HG03378 (cell line): ENCODE measurements at regions not wholly inside any gene's neighbourhood (a gene's known extent, or its start where the extent isn't known, plus 50 kb on each side); places are given as distances from the start of the nearest gene placed in this dataset.
"Not testable (repeated sequence)": the region's sequence is repeated elsewhere in the genome, so short reads cannot be mapped to it uniquely, and the experiment has no call there.

Experiments
- ATAC-seq: cut with Tn5 transposase; IDR thresholded peaks from one replicate; pipeline ENCODE4 v1.9.1; 2021; ENCODE audit warnings: mild to moderate bottlenecking, moderate library complexity; ENCODE audit not compliant: unreplicated experiment

DNA sequence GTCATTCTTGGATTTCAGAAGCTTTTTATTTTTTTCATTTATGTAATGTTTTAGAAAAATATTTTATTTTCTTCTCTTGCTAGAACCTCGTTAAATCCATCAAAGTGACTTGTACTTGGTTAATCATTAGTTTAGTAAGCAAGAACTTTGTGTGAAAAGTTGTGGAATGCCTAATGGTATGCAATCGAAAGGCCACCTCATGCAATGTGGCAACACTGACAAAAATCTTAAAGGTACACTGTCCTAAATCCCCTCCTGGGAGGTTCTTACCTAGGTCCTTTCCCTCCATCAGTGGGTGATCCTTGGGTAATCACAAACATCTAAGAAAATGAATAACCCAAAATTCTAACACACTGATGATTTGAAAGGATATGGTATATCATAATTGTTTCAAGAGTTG is 304.2 kb downstream of the DNAH5 start:
- no peak for ATAC-seq

GRCh38 chr5:13632676-13633075 is 311.8 kb downstream of the DNAH5 start:
- ATAC-seq = no peak

DNA sequence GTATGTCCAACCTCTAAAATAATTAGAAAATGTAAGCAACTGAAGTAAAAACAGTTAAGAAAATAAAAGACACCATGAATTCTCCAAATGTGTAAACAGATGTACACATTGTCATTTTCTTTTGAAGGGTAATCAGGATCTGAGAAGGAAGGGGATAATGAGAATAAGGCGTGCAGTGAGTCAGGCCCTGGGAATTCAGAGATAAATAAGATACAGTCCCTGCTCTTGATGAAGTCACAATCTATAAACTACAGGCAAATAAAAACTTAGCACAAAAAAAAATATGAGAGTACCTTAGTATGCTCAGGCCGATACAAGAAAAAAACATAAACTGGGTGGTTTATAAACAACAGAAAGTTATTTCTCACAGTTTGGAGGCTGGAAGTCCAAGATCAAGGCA is 315.3 kb downstream of the DNAH5 start:
- no peak for ATAC-seq

DNA sequence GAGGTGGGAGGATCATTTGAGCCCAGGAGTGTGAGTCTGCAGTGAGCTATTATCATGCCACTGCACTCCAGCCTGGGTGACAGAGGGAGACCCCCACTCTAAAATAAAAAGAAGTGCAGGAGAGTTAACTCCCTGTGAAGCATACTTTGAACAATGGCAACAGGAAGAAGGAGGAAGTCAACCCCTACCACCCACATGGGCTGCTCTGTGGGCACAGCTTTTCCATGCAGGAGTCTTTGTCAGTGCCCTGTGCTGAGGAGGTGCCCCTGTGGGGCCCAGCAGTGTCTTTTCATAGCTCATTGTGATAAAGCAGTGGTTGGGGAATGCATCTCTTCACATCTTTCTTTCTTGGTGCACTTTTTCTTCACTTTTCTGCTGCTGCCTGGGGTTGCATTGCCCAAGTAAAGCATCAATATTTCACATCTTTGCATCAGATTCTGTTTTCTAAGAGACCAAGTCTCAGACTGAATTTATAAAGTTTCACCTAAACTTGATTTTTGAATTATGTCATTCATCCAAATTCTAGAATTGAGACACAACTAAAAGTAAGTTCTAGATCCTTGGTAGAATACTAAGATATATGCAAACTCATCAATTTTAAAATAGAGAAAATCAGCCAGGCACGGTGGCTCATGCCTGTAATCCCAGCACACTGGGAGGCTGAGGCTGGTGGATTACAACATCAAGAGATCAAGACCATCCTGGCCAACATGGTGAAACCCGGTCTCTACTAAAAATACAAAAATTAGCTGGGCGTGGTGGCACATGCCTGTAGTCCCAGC is 316.6 kb downstream of the DNAH5 start:
- no peak for ATAC-seq

GRCh38 chr5:13625616-13626198 is 318.8 kb downstream of the DNAH5 start:
- no peak for ATAC-seq

- ATAC-seq = no peak
Observed at GRCh38 chr5:13624283-13625074, 320.0 kb downstream of the DNAH5 start.

DNA sequence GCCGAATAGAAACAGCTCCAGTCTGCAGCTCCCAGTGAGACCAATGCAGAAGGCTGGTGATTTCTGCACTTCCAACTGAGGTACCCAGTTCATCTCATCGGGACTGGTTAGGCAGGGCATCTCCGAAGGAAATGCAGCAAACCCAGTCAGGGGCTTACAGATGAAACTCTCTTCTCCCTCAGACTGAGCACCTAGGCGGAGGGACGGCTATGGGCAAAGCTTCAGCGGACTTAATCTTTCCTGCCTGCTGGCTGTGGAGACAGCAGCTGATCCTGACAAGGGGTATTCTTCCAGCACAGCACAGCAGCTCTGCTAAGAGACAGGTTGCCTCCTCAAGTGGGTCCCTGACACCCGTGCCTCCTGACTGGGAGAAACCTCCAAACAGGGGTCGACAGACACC is 330.9 kb downstream of the DNAH5 start:
- ATAC-seq = no peak

DNA sequence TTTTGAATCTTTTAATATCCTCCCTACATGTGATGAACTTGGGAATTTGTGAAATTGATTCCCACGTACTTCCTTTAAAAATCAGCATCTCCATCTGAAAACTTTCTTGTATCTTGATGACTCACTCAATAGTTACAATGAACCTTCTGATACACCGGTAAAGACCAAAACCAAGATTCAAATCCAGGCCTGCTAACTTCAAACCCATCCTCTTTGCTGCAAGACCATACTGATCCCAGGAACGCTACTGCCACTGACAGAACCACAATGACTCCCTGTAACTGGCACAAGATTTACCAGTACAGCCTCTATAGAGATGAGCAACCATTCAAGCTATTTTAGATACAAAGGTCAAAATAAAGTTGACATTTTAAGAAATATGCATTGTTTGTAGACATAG is 332.9 kb downstream of the DNAH5 start:
- no peak for ATAC-seq

DNA sequence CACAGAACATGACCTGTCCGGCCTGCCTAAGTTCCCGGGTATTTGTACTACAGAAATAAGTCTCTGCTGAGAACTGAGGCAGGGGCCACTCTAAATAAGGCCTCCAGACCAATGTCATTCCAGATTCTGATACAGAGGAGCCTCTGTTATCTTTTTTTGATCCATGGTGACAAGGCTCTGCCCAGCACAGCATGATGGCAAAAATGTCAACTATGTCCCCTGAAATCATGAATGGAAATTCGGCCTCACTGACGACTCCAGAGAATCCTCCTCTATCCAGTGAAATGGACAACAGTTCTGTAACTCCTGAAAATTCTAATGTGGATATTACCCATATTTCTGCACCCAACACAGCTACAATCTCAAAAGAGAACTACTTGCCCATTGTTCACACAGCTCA is 335.0 kb downstream of the DNAH5 start:
- no peak for ATAC-seq

- ATAC-seq = no peak
Observed at GRCh38 chr5:13606051-13606450, 338.4 kb downstream of the DNAH5 start.

DNA sequence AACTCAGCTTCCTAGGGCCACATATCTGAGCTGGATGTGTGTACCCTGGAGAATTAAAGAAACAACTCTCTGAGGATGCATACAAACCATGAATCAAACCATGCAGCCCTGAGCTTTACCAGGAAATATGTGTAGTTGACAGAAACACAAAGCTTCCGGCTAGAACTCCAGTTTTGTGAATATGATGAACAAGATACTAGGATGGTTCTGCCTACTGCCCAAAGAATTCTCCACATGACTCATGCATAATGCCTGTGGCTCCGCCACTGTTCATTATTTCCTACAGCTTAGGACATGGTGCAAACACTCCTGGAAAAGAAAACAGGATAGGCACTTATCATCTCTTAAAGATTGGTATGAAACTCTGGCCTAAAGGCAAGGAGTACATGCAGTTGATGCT is 343.4 kb downstream of the DNAH5 start:
- ATAC-seq = no peak

DNA sequence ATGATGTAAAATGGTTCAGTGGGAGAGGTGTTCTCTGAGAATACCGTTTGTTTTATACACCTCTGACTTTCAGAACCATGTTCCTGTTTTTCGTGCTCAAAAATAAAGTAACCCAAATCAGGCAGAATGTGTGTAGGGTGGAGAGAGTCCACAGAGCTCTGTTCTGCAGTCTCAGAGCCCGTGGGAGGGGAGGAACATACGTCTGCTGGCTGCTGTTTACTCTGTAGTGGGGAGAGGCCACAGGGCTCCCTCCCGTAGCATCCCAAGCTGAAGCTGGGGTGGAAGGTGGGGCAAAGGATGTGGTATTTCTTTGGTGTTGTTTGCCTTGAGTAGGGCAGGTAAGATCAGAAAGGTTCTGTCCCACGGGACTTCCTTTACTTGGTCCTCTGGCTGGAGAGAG is 348.5 kb downstream of the DNAH5 start:
- no peak for ATAC-seq

DNA sequence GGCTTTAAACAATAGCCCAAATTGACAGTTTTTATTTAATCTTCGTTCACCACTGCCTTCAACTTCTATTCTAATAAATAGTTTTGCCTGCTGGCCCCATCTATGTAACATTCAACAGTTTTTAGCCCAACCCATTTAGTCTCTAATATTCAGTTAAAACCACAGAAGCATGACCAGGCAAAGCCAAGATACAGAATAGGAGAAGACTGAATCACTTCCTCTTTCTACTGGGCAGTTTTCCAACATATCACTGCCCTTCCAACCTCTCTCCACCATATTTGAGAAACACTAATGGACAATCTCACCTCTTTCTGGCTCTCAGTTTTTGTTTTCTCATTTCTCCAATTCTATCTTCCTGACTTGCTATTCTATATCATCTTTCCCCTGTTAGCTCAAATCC is 352.9 kb downstream of the DNAH5 start:
- ATAC-seq = no peak

DNA sequence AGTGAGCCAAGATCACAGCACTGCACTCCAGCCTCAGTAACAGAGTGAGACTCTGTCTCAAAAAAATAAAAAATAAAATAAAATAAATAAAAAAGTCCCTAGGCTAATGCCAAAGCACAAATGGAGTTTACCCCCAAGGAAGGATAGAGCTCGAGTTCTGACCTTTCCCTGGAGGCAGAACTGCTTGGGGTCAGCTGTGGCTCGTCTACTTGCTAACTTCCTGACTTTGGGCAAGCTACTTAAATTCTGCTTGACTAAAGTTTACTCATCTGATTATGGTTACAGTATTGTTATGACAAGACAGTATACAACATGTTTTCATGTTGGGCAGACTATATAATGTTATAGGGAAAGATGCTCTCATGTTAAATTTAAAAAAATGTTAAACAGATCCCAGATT is 359.2 kb downstream of the DNAH5 start:
- no peak for ATAC-seq

- ATAC-seq = no peak
Observed at GRCh38 chr5:13581914-13582313, 362.6 kb downstream of the DNAH5 start.

- ATAC-seq = no peak
Observed at GRCh38 chr5:13581132-13581531, 363.4 kb downstream of the DNAH5 start.

DNA sequence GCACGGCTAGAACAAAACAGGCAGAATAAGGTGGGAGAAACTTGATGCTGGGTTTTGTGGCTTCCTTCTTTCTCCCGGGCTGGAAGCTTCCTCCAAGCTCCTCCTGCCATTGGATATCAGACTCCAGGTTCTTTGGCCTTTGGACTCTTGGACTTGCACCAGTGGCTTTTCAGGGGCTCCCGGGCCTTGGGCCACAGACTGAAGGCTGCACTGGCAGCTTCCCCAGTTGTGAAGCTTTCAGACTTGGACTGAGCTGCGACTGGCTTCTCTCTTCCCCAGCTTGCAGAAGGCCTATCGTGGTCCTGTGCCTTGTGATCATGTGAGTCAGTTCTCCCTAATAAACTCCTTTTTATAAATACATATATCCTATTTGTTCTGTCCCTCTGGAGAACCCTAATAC is 364.4 kb downstream of the DNAH5 start:
- ATAC-seq = no peak

DNA sequence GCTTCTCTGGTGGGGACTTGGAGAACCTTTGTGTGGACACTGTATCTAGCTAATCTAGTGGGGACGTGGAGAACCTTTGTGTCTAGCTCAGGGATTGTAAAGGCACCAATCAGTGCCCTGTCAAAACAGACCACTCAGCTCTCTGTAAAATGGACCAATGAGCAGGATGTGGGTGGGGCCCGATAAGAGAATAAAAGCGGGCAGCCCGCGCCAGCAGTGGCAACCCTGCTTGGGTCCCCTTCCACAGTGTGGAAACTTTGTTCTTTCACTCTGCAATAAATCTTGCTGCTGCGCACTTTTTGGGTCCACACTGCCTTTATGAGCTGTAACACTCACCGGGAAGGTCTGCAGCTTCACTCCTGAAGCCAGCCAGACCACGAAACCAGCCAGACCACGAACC is 365.4 kb downstream of the DNAH5 start:
- ATAC-seq = not testable (repeated sequence)

DNA sequence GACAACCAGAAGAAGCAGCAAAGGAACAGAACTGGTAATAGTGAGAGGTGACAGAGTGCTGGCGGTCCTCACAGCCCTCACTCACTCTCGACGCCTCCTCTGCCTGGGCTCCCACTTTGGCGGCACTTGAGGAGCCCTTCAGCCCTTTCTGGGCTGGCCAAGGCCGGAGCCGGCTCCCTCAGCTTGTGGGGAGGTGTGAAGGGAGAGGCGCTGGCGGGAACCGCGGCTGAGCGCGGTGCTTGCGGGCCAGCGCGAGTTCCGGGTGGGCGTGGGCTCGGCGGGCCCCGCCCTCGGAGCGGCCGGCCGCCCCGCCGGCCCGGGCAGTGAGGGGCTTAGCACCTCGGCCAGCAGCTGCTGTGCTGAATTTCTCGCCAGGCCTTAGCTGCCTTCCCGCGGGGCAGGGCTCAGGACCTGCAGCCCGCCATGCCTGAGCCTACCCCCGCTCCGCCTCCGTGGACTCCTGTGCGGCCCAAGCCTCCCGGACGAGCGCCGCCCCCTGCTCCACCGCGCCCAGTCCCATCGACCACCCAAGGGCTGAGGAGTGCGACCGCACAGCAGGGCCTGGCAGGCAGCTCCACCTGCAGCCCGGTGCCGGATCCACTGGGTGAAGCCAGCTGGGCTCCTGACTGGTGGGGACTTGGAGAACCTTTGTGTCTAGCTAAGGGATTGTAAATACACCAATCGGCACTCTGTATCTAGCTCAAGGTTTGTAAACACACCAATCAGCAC is 366.0 kb downstream of the DNAH5 start:
- ATAC-seq = not testable (repeated sequence)

GRCh38 chr5:13574574-13574973 is 369.9 kb downstream of the DNAH5 start:
- no peak for ATAC-seq

- no peak for ATAC-seq
Observed at GRCh38 chr5:13572163-13572562, 372.3 kb downstream of the DNAH5 start.
